GM21381 (cell line): ENCODE measurements at regions not wholly inside any gene's neighbourhood (a gene's known extent, or its start where the extent isn't known, plus 50 kb on each side); places are given as distances from the start of the nearest gene placed in this dataset.

ENCODE experiments used
- ATAC-seq: cut with Tn5 transposase; IDR thresholded peaks from one replicate; pipeline ENCODE4 v1.9.1; 2021; ENCODE audit warnings: mild to moderate bottlenecking, moderate library complexity; ENCODE audit not compliant: unreplicated experiment

DNA sequence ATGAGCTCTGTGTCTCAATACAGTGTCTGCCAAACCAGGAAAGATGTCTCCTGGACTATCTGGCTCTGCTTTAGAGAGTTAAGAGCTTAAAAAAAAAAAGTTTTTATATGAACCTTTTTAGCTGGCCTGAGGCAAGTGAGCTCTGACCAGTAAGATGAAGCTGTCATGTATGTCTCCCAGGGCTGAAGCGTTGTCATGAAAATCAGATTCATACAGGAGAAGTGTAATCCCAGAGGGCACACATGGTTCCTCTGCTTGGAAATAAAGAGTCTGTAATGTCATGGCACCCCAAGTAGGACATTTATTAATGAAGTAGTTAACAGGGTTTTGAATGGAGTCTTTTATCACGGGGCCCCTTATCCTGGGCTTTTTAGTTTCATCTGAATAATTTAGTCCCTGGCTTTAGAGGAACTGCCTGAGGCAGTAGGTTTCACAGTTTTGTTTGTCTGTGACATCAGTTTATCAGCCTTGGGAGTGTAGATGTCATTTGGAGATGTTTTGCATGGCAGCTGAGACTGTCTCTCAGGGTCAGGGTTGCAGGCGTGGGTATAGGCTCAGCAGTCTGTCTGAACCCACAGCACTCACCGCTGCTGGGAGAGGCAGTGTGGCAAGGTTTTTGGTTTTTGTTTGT lies 223.3 kb downstream of the DIRAS2 start:
- ATAC-seq = no peak

GRCh38 chr9:90420211-90420610 lies 222.4 kb downstream of the DIRAS2 start:
- ATAC-seq = no peak

DNA sequence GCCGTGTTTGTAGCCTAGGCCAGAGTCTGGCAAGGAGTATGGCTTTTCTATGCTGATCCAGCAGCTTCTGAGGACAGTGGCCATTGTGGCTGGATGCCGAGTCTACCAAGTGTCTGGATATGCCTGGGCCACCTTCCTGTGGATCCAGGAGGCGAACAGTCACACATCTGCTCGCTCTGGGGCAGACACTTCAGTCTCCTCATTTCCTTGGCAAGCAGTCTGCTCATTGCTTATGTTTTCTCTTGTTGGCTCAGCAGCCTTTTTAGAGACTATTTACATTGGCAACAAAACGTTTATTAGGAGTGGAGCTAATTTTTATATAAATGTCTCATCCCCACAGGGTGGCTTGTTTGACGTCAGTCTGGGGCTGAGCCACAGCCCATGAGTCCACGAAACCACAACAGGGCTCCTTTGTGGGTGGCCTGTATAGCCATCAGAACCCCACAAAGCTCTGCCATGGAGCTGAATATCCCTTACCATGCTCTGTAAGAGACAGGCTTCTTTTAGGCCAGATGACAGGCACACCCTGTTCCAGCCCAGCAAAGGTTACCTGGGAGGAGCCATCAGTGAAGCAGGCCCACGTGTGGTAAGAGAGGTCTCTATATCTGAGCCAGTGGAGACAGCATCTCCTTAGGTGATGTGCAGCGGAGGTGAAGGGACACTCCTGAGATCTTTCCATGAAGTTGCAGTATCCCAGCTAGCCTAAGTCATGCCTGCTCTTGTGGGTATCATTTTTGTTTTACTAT lies 221.7 kb downstream of the DIRAS2 start:
- ATAC-seq = no peak

DNA sequence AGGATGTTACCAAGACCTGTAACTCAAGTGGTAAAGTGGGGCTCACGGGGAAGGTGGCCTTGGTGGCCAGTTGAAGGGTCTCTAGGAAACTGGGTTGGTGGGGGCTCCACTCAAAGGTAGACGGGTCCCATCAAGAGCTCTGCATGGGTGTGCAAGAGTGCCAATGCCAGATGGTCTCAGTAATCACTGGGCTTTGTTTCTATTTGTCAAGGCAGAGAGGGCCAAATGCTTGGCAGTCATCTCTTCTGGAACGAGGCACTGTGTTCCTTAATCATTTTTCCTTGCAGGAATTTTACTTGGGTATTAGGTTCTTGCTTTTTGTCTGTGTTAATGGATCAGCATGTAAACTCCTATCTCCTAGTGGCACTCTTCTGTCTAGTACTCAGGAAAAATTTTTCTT lies 220.8 kb downstream of the DIRAS2 start:
- no peak for ATAC-seq

DNA sequence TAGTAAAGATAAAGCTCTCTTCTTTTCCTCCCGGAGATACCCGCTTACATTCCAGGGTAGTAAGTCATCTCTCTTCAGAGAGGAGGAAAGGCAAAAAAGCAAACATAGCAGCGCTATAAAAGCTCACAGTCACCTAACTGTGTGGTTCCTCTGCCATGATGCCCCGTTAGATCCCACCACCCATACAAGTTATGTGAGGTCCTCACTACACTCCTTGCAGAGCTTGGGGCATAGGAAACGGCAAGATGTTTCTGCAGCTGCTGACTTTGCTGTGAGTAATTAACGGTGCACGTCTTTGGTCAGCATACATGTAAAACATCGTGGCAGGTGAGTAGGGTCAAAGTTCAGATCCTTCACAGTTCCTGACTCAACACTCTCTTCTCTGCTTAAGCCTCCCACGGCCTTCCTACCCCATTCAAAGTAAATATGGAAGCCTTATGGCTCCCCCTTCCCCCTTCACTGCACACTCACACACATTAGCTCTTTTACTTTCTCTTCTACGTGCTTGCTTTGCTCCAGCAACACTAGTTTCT lies 218.9 kb downstream of the DIRAS2 start:
- no peak for ATAC-seq

DNA sequence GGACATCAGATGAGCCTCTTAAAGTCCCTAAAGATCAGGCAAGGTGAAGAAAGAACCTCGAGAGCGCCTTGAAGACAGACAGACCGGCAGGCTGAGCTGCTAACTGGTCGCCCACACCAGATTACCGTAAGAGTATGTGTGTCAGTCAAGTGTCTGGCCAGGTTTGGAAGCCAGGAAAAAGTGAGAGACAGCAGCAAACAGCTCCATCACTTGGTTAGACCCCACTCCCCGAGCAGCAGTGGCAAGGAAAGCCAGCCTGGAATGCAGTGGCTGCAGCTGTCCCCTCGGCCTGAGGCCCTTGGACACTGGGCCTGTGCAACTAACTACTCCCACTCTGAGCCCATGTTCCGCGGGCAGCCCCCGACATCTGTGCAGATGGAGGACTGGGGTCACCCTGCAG lies 214.1 kb downstream of the DIRAS2 start:
- no peak for ATAC-seq

DNA sequence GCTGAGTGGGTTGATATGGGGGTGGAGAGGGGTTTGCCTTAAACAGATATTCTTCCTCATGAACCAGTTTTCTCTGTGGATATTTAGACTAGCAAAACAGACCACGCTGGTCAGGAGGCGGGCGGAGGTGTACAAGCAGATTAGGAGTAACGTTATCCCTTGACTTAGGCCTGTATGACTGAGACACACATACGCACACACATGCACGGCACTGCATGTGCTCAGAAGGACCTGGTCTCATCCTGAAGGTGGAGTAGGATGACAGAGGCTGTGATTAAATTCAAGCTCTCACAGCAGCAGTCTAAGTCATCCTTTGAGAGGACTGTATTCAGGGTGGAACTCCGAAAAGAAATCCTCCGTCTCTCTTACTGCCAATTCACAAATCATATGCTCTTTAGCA lies 209.7 kb downstream of the DIRAS2 start:
- no peak for ATAC-seq

DNA sequence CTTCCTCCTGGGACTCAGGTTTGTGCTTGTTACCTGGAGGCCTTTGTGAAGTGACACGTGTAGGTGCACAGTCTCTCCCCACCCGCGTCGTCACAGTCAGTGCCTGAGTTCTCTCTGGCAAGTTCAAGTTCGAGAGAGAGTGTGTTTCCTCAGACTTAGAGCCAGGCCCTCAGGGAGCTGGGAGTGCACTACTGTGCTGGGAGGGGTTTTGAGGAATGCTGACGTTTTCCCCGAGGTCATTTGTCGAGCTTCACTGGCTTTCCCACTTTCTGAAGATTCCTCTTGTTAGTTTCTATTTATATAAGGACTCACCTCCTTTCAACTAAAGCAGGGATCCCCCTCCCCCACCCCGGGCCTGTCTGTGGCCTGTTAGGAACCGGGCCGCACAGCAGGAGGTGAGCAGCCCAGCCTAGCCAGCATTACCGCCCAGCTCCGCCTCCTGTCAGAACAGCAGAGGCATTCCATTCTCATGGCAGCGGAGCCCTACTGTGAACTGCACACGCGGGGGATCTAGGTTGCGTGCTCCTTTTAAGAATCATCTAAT lies 209.2 kb downstream of the DIRAS2 start:
- no peak for ATAC-seq

DNA sequence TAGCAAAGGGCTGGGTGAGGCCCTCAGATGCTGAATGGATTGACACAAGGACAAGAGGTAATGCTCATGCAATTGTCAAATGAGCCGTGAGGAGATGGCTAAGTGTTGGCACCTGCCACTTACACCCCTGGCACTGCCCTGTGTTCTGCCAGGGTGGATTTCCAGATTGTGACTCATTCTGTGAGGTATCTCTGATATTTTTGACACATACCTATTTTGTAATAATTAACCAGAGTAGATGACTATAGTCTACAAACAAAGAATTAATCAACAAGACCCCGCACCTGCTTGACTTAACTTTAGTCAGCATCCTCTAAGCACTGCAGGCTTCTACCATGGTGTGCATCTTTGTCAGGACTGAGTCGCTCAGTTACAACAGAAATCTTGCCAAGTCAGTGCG lies 200.8 kb downstream of the DIRAS2 start:
- ATAC-seq = no peak

- ATAC-seq = no peak
Observed at GRCh38 chr9:90442723-90443122, 199.9 kb downstream of the DIRAS2 start.

- no peak for ATAC-seq
Observed at GRCh38 chr9:90444609-90445204, 197.9 kb downstream of the DIRAS2 start.

GRCh38 chr9:90445391-90445790 lies 197.2 kb downstream of the DIRAS2 start:
- ATAC-seq = no peak

DNA sequence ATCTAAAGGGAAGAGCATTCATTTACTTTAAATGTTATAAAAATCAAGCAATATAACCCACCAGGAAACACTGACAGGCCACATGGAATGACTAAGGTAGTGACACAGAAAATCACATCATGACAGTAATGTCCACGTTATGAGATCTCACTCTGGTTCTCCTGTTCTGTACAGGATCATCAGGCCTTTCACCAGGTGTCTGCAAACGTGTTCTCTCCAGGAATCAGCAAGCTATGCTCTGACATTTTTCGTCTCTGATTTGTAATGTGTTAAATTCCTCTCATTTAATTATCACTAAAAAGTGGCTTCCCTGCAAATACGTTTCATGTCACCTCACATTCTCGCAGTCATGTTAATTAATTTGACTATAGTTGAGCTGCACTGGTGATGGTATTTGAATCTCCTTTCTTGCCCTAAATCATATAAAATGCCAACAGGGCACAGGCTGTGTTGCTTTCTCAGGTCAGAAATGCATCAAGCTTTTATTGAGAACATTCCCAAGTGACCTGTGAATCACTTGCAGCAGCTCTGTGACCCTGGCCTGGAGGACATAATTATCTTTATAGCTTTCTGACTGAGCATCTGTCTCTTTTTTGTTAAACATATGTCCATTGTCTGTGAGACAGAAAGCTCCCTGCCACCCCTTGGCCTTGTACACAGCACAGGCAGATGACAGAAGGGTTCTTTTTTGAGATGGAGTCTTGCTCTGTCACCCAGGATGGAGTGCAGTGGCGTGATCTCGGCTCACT lies 196.2 kb downstream of the DIRAS2 start:
- ATAC-seq = no peak

- ATAC-seq = no peak
Observed at GRCh38 chr9:90447773-90448172, 194.9 kb downstream of the DIRAS2 start.

- ATAC-seq = no peak
Observed at GRCh38 chr9:90449213-90449925, 193.3 kb downstream of the DIRAS2 start.

DNA sequence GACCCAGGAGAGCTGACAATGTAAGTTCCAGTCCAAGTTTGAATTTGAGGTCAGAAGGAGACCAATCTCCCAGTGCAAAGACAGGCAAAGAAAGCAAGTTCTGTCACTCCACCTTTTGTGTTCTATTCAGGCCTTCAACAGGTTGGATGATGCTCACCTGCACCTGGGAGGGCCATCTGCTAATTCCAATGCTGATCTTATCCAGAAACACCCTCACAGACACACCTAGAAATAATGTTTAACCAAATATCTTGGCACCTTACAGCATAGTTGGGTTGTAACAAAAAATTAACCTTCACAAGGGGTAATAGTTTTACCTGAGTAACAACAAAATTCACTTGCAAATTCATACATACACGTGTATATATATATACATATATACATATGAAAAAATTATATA lies 190.8 kb downstream of the DIRAS2 start:
- ATAC-seq = no peak

- ATAC-seq = no peak
Observed at GRCh38 chr9:90455316-90455715, 187.3 kb downstream of the DIRAS2 start.

- no peak for ATAC-seq
Observed at GRCh38 chr9:90457386-90458190, 185.0 kb downstream of the DIRAS2 start.

DNA sequence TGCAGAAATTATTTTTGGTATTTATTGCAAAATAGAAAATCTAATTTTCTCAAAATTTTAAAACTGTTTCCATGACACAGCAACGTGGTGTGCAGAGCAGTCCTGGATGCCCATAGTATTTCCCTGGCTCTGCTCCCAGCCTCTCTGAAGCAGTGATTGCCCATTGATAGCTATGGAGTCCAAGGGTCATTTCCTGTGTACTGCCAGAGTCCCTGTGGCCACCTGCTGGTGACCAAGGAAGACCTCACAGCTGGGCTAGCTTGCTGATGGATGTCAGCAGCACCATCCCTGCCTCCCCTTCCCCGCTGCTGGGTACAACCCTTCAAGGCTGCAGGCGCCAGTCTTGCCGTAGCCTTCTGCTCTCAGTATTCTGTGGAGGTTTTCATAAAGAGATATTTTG lies 184.1 kb downstream of the DIRAS2 start:
- no peak for ATAC-seq

GRCh38 chr9:90459321-90459720 lies 183.3 kb downstream of the DIRAS2 start:
- ATAC-seq = no peak
